ENCODE measurements at regions not wholly inside any gene's neighbourhood (a gene's known extent, or its start where the extent isn't known, plus 50 kb on each side); places are given as distances from the start of the nearest gene placed in this dataset.

DNA sequence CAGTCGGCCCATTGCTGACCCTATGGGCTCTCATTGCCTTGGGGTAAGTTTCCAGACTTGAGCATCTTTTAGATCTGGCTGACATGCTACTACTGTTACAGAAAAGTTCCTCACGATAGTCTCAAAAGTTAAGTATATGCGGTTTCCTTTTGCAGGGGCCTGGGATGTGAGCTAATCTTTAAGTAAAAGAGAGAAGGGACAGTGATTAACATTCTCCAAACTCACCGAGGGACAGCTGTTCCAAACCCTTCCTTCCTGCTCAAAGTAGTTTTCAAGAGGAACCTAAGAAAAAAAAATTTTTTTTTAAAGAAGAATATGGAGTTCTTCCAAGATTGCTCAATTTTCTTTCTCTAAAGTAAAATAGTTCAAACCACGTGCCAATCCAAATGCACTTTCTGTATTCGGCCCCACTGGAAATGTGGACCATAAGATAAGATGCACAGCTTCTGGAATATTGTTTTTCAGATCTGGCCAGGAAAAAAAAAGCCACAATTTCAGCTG, 168.0 kb upstream of the SPRY4 start:
- peak overlapping the region; percentile 47 for H3K27ac ChIP-seq (ENCODE audit: low read depth, low read length)
- no peaks in the 10 kb centered on the region for H3K27me3 ChIP-seq (ENCODE audit: insufficient read depth, low read length)
- no peaks in the 10 kb centered on the region for H3K36me3 ChIP-seq (ENCODE audit: insufficient read depth, low read length)
- peak overlapping the region; percentile 58 for H3K4me3 ChIP-seq (ENCODE audit: low read depth, low read length)
- H3K79me2 ChIP-seq (ENCODE audit: control insufficient read depth, insufficient read depth, low read length, unreplicated experiment), result no peaks in the 10 kb centered on the region
- peak overlapping the region; percentile 91 for H2AFZ ChIP-seq (ENCODE audit: low read length, unreplicated experiment)
- peaks cover 13% of the 10 kb centered on the region for H3K4me1 ChIP-seq (ENCODE audit: control insufficient read depth, insufficient read depth, low read length, unreplicated experiment)

DNA sequence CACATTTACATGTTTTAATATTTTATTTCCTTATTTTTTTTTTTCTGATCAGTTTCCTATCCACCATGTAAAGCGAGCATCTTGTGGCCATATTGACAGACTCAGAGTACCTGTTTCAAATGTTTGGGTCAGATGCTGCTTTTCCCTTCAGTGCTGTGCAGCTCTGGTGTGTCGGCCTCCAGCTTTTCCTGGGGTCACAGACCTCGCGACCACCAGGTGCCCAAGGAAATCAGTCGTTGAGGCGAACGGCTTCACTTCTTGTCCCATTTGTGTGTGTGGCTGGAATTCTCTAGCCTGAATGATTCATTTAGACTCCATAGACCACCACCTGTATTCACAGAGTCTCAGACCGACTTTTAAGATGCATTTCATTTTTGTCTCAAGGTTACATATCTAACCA, 166.9 kb upstream of the SPRY4 start:
- H2AFZ ChIP-seq (ENCODE audit: low read length, unreplicated experiment), result no peak overlapping the region
- no peak overlapping the region for H3K4me3 ChIP-seq (ENCODE audit: low read depth, low read length)
- no peaks in the 10 kb centered on the region for H3K79me2 ChIP-seq (ENCODE audit: control insufficient read depth, insufficient read depth, low read length, unreplicated experiment)
- no peaks in the 10 kb centered on the region for H3K36me3 ChIP-seq (ENCODE audit: insufficient read depth, low read length)
- H3K4me1 ChIP-seq (ENCODE audit: control insufficient read depth, insufficient read depth, low read length, unreplicated experiment), result peaks cover 14% of the 10 kb centered on the region
- H3K27me3 ChIP-seq (ENCODE audit: insufficient read depth, low read length), result no peaks in the 10 kb centered on the region
- H3K27ac ChIP-seq (ENCODE audit: low read depth, low read length), result no peak overlapping the region

DNA sequence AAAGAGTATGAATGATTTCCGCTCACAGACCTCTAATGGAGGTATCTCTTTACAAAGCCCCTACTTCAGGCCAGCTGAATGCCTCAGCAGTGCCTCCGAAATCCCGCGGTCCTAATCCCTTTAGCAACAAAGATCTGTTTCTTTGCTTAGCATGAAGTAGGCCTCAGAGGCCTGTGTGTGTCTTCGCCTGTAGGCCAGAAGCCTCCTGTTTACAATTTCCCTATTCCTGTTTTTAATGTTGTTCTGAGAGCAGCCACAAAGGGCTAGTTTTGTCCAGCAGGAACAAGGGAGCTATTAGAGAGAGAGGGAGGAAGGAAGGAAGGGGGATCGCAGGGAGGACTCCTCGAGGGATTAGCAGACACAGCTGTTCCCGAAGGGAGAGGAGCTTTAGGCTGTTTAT, 166.4 kb upstream of the SPRY4 start:
- Histone ChIP-seq H2AFZ (ENCODE audit: low read length, unreplicated experiment) (no peak overlapping the region), H3K4me3 (ENCODE audit: low read depth, low read length) (no peak overlapping the region), H3K36me3 (ENCODE audit: insufficient read depth, low read length) (no peaks in the 10 kb centered on the region), H3K27ac (ENCODE audit: low read depth, low read length) (no peak overlapping the region), H3K27me3 (ENCODE audit: insufficient read depth, low read length) (no peaks in the 10 kb centered on the region), H3K4me1 (ENCODE audit: control insufficient read depth, insufficient read depth, low read length, unreplicated experiment) (peaks cover 19% of the 10 kb centered on the region), H3K79me2 (ENCODE audit: control insufficient read depth, insufficient read depth, low read length, unreplicated experiment) (no peaks in the 10 kb centered on the region)

GRCh38 chr5:142486581-142486980, 161.8 kb upstream of the SPRY4 start:
- no peak overlapping the region for H3K4me3 ChIP-seq (ENCODE audit: low read depth, low read length)
- no peak overlapping the region for H3K27ac ChIP-seq (ENCODE audit: low read depth, low read length)
- H3K36me3 ChIP-seq (ENCODE audit: insufficient read depth, low read length), result no peaks in the 10 kb centered on the region
- no peak overlapping the region for H2AFZ ChIP-seq (ENCODE audit: low read length, unreplicated experiment)
- peaks cover 7% of the 10 kb centered on the region for H3K4me1 ChIP-seq (ENCODE audit: control insufficient read depth, insufficient read depth, low read length, unreplicated experiment)
- H3K79me2 ChIP-seq (ENCODE audit: control insufficient read depth, insufficient read depth, low read length, unreplicated experiment), result no peaks in the 10 kb centered on the region
- no peaks in the 10 kb centered on the region for H3K27me3 ChIP-seq (ENCODE audit: insufficient read depth, low read length)

- Histone ChIP-seq H3K27me3 (ENCODE audit: insufficient read depth, low read length) (no peaks in the 10 kb centered on the region), H3K4me3 (ENCODE audit: low read depth, low read length) (no peak overlapping the region), H3K27ac (ENCODE audit: low read depth, low read length) (no peak overlapping the region), H3K36me3 (ENCODE audit: insufficient read depth, low read length) (no peaks in the 10 kb centered on the region), H3K4me1 (ENCODE audit: control insufficient read depth, insufficient read depth, low read length, unreplicated experiment) (peaks cover 7% of the 10 kb centered on the region), H3K79me2 (ENCODE audit: control insufficient read depth, insufficient read depth, low read length, unreplicated experiment) (no peaks in the 10 kb centered on the region), H2AFZ (ENCODE audit: low read length, unreplicated experiment) (no peak overlapping the region)
Measured at GRCh38 chr5:142486020-142486419, 161.2 kb upstream of the SPRY4 start.

- H3K27me3 ChIP-seq (ENCODE audit: insufficient read depth, low read length), result no peaks in the 10 kb centered on the region
- H3K4me1 ChIP-seq (ENCODE audit: control insufficient read depth, insufficient read depth, low read length, unreplicated experiment), result peaks cover 7% of the 10 kb centered on the region
- H3K4me3 ChIP-seq (ENCODE audit: low read depth, low read length), result no peak overlapping the region
- no peak overlapping the region for H3K27ac ChIP-seq (ENCODE audit: low read depth, low read length)
- H3K79me2 ChIP-seq (ENCODE audit: control insufficient read depth, insufficient read depth, low read length, unreplicated experiment), result no peaks in the 10 kb centered on the region
- no peaks in the 10 kb centered on the region for H3K36me3 ChIP-seq (ENCODE audit: insufficient read depth, low read length)
- no peak overlapping the region for H2AFZ ChIP-seq (ENCODE audit: low read length, unreplicated experiment)
Measured at GRCh38 chr5:142484821-142485387, 160.1 kb upstream of the SPRY4 start.

DNA sequence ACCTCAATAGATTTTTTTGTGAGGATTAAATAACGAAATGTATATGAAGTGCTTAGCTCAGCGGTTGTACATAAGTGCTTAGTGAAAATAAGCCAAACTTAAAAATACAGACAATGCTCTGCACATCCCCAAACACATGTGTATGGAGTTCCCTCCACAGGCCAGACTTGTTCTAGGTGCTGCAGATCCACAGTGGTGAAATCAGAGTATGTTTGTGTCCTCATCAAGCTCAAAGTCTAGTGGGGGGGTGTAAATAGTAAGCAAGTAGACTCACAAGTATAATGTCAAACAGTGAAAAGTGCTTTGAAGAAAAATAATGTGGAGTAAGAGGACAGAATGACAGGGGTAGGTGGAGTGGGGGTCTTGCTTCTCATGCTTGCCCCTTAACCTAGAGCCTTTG, 157.4 kb upstream of the SPRY4 start:
- Histone ChIP-seq H3K4me3 (ENCODE audit: low read depth, low read length) (no peak overlapping the region), H3K36me3 (ENCODE audit: insufficient read depth, low read length) (no peaks in the 10 kb centered on the region), H3K79me2 (ENCODE audit: control insufficient read depth, insufficient read depth, low read length, unreplicated experiment) (no peaks in the 10 kb centered on the region), H3K27me3 (ENCODE audit: insufficient read depth, low read length) (no peaks in the 10 kb centered on the region), H3K27ac (ENCODE audit: low read depth, low read length) (no peak overlapping the region), H2AFZ (ENCODE audit: low read length, unreplicated experiment) (no peak overlapping the region), H3K4me1 (ENCODE audit: control insufficient read depth, insufficient read depth, low read length, unreplicated experiment) (peaks cover 7% of the 10 kb centered on the region)

DNA sequence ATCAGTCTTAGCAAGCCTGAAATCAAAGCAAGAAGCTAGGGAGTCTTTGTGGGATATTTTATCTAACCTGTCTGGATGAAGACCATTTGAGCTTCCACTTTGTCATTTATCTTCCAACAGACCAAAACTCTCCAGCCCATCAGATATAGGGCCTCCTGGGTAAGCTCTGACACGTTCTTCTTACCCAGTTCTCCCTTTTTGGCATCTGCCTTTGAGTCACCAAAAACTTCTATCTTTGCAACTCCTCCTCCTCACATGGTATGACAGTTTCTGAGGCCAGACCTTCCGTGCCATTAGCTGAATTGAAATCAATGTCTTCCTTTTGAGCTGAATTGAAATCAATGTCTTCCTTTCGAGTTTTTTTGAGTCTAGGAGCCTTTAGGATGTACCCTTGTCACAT, 156.6 kb upstream of the SPRY4 start:
- Histone ChIP-seq H3K27ac (ENCODE audit: low read depth, low read length) (no peak overlapping the region), H3K79me2 (ENCODE audit: control insufficient read depth, insufficient read depth, low read length, unreplicated experiment) (no peaks in the 10 kb centered on the region), H2AFZ (ENCODE audit: low read length, unreplicated experiment) (no peak overlapping the region), H3K27me3 (ENCODE audit: insufficient read depth, low read length) (no peaks in the 10 kb centered on the region), H3K4me1 (ENCODE audit: control insufficient read depth, insufficient read depth, low read length, unreplicated experiment) (peaks cover 2% of the 10 kb centered on the region), H3K4me3 (ENCODE audit: low read depth, low read length) (no peak overlapping the region), H3K36me3 (ENCODE audit: insufficient read depth, low read length) (no peaks in the 10 kb centered on the region)

- no peaks in the 10 kb centered on the region for H3K27me3 ChIP-seq (ENCODE audit: insufficient read depth, low read length)
- peaks cover 3% of the 10 kb centered on the region for H3K4me1 ChIP-seq (ENCODE audit: control insufficient read depth, insufficient read depth, low read length, unreplicated experiment)
- H3K79me2 ChIP-seq (ENCODE audit: control insufficient read depth, insufficient read depth, low read length, unreplicated experiment), result no peaks in the 10 kb centered on the region
- no peaks in the 10 kb centered on the region for H3K36me3 ChIP-seq (ENCODE audit: insufficient read depth, low read length)
- H2AFZ ChIP-seq (ENCODE audit: low read length, unreplicated experiment), result no peak overlapping the region
- H3K27ac ChIP-seq (ENCODE audit: low read depth, low read length), result no peak overlapping the region
- no peak overlapping the region for H3K4me3 ChIP-seq (ENCODE audit: low read depth, low read length)
Measured at GRCh38 chr5:142479854-142480519, 155.2 kb upstream of the SPRY4 start.

DNA sequence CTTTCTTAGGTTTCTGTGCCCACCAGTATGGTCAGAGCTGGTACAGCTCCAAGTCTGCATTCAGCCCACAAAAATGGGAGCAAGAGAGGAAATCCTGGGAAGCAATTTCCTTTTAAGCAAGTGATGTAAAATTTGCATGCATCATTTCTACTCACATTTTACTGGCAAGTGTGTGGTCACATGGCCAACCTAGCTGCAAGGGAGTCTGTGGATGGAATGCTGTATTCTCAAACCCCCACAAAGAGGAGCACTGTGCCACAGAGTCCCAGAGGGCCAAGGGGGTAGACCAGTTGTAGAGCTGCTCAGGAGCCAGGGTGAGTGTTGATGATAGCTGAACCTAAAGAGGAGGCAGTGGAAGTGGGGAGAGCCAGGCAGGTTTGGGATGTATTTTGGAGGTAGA, 154.3 kb upstream of the SPRY4 start:
- H3K79me2 ChIP-seq (ENCODE audit: control insufficient read depth, insufficient read depth, low read length, unreplicated experiment), result no peaks in the 10 kb centered on the region
- H3K36me3 ChIP-seq (ENCODE audit: insufficient read depth, low read length), result no peaks in the 10 kb centered on the region
- no peak overlapping the region for H2AFZ ChIP-seq (ENCODE audit: low read length, unreplicated experiment)
- H3K4me1 ChIP-seq (ENCODE audit: control insufficient read depth, insufficient read depth, low read length, unreplicated experiment), result peaks cover 11% of the 10 kb centered on the region
- no peak overlapping the region for H3K27ac ChIP-seq (ENCODE audit: low read depth, low read length)
- H3K27me3 ChIP-seq (ENCODE audit: insufficient read depth, low read length), result no peaks in the 10 kb centered on the region
- no peak overlapping the region for H3K4me3 ChIP-seq (ENCODE audit: low read depth, low read length)

DNA sequence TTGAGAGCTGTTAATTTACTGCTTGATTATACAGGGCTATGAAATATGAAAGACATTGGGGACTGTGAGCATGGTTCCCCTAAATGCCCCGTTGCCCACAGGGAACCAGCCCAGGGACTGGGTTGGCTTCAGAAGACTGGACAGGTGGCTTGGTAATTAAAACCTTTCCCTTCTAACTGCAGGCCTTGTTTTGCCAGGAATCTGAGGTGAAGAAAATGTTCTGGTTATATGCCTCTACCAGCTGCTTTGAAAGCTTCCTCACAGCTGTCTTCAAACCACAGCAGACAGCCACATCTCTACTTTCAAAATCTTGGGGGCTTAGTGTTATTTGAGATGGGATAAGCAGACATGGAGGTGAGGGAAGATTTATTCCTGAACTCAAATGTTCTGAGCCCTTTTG, 153.3 kb upstream of the SPRY4 start:
- no peak overlapping the region for H3K27ac ChIP-seq (ENCODE audit: low read depth, low read length)
- no peaks in the 10 kb centered on the region for H3K27me3 ChIP-seq (ENCODE audit: insufficient read depth, low read length)
- H2AFZ ChIP-seq (ENCODE audit: low read length, unreplicated experiment), result no peak overlapping the region
- no peaks in the 10 kb centered on the region for H3K36me3 ChIP-seq (ENCODE audit: insufficient read depth, low read length)
- H3K79me2 ChIP-seq (ENCODE audit: control insufficient read depth, insufficient read depth, low read length, unreplicated experiment), result no peaks in the 10 kb centered on the region
- peaks cover 15% of the 10 kb centered on the region for H3K4me1 ChIP-seq (ENCODE audit: control insufficient read depth, insufficient read depth, low read length, unreplicated experiment)
- H3K4me3 ChIP-seq (ENCODE audit: low read depth, low read length), result no peak overlapping the region
